Osteoblast (primary cell): ENCODE measurements at regions not wholly inside any gene's neighbourhood (a gene's known extent, or its start where the extent isn't known, plus 50 kb on each side); places are given as distances from the start of the nearest gene placed in this dataset. TPM values are rescaled to one million over a fixed set of nuclear protein-coding genes. Genes with fewer than 3 reads are reported as not detected.

Source experiments
- small RNA-seq: library from RNA; depleted of rRNA; stranded (forward); fragments of <200 nt; gene quantifications from one replicate; pipeline ENCODE3, GENCODE V24; 2012

Small RNAs in the stretch of these regions (small RNA-seq; reads per million reads assigned to genes)
- gene AC093303.1 = not detected
